Neural cell (in vitro differentiated cells): ENCODE measurements at regions not wholly inside any gene's neighbourhood (a gene's known extent, or its start where the extent isn't known, plus 50 kb on each side); places are given as distances from the start of the nearest gene placed in this dataset.
"Not testable (repeated sequence)": the region's sequence is repeated elsewhere in the genome, so short reads cannot be mapped to it uniquely, and the experiment has no call there.

Experiments
- H2AFZ ChIP-seq: fragments of 200-600, 300-800 bp; sonication (generic), shearing (Covaris generic); 2 replicates; pipeline ENCODE4 v1.6.0; 2014; ENCODE audit warnings: low read depth, mild to moderate bottlenecking, antibody characterized with exemption, low read length, moderate library complexity
- H3F3A ChIP-seq: fragments of 200-600 bp; shearing (Covaris generic); 2 replicates; pipeline ENCODE4 v1.6.1; 2016; ENCODE audit warnings: mild to moderate bottlenecking, moderate library complexity, mixed read lengths, antibody characterized with exemption, low read length; ENCODE audit not compliant: insufficient read depth, poor library complexity, severe bottlenecking
- H3K27ac ChIP-seq: fragments of 200-600, 300-800 bp; sonication (generic), shearing (Covaris generic); 2 replicates; pipeline ENCODE4 v1.5.1; 2014; ENCODE audit warnings: mild to moderate bottlenecking, low read length, moderate library complexity
- H3K27me3 ChIP-seq: fragments of 300-800, 200-600 bp; sonication (generic), shearing (Covaris generic); 2 replicates; pipeline ENCODE4 v1.6.0; 2014; ENCODE audit warnings: mild to moderate bottlenecking, low read depth, low read length, moderate library complexity; ENCODE audit not compliant: insufficient read depth
- H3K36me3 ChIP-seq: fragments of 300-800, 200-600 bp; sonication (generic), shearing (Covaris generic); 2 replicates; pipeline ENCODE4 v1.5.1; 2014; ENCODE audit warnings: mild to moderate bottlenecking, antibody characterized with exemption, low read length, moderate library complexity; ENCODE audit not compliant: insufficient read depth
- H3K4me2 ChIP-seq: fragments of 300-800, 200-600 bp; sonication (generic), shearing (Covaris generic); 2 replicates; pipeline ENCODE4 v1.6.0; 2014; ENCODE audit warnings: mild to moderate bottlenecking, low read length
- H3K4me3 ChIP-seq: fragments of 300-800, 200-600 bp; sonication (generic), shearing (Covaris generic); 2 replicates; pipeline ENCODE4 v1.5.1; 2014; ENCODE audit warnings: mild to moderate bottlenecking, low read length, moderate library complexity
- H3K79me2 ChIP-seq: fragments of 200-600 bp; shearing (Covaris generic); replicated peaks from 2 replicates; pipeline ENCODE4 v1.6.0; 2014; ENCODE audit warnings: mild to moderate bottlenecking, low read length, moderate library complexity; ENCODE audit not compliant: insufficient read depth
- H3K9ac ChIP-seq: fragments of 300-800, 200-600 bp; sonication (generic), shearing (Covaris generic); 2 replicates; pipeline ENCODE4 v1.6.1; 2016; ENCODE audit warnings: mild to moderate bottlenecking, low read length, mixed read lengths
- H3K9me2 ChIP-seq: fragments of 200-600 bp; shearing (Covaris generic); 2 replicates; pipeline ENCODE4 v1.6.1; 2016; ENCODE audit warnings: mild to moderate bottlenecking, low read length, mixed read lengths; ENCODE audit not compliant: insufficient read depth
- H3K9me3 ChIP-seq: fragments of 200-600, 300-800 bp; sonication (generic), shearing (Covaris generic); 2 replicates; pipeline ENCODE4 v1.6.1; 2016; ENCODE audit warnings: mild to moderate bottlenecking, mixed run types, low read length, moderate library complexity, mixed read lengths
- H4K20me1 ChIP-seq: fragments of 200-600 bp; shearing (Covaris generic); 2 replicates; pipeline ENCODE4 v1.6.1; 2016; ENCODE audit warnings: mild to moderate bottlenecking, mixed run types; ENCODE audit not compliant: insufficient read depth
- CTCF ChIP-seq: fragments of 450-650 bp; IDR thresholded peaks from 2 replicates; pipeline ENCODE4 v1.5.1; 2014; ENCODE audit warnings: antibody characterized with exemption, mild to moderate bottlenecking, moderate library complexity; ENCODE audit not compliant: poor library complexity, severe bottlenecking
- EP300 ChIP-seq: fragments of 450-650 bp; conservative IDR thresholded peaks from 2 replicates; pipeline ENCODE4 v1.6.1; 2014; ENCODE audit warnings: antibody characterized with exemption, mild to moderate bottlenecking, moderate library complexity; ENCODE audit not compliant: poor library complexity, severe bottlenecking
- EZH2 ChIP-seq: fragments of 200-600, 300-800 bp; shearing (Covaris generic), sonication (generic); IDR thresholded peaks from 2 replicates; pipeline ENCODE4 v1.6.1; 2014; ENCODE audit warnings: antibody characterized with exemption, low read length, borderline replicate concordance, mild to moderate bottlenecking; ENCODE audit not compliant: insufficient read depth, poor library complexity, severe bottlenecking
- MXI1 ChIP-seq: fragments of 450-650 bp; conservative IDR thresholded peaks from 2 replicates; pipeline ENCODE4 v1.6.1; 2014; ENCODE audit warnings: antibody characterized with exemption, mild to moderate bottlenecking; ENCODE audit not compliant: poor library complexity, severe bottlenecking
- POLR2AphosphoS5 ChIP-seq: IDR thresholded peaks from 2 replicates; pipeline ENCODE4 v1.6.1; 2012
- RAD21 ChIP-seq: fragments of 450-650 bp; conservative IDR thresholded peaks from 2 replicates; pipeline ENCODE4 v1.6.1; 2014; ENCODE audit warnings: antibody characterized with exemption, mild to moderate bottlenecking, moderate library complexity
- REST ChIP-seq: IDR thresholded peaks from 2 replicates; pipeline ENCODE4 v1.6.1; 2012; ENCODE audit warnings: borderline replicate concordance
- TAF1 ChIP-seq: IDR thresholded peaks from 2 replicates; pipeline ENCODE4 v1.6.1; 2012; ENCODE audit warnings: low read depth

- Histone ChIP-seq H3K4me2 (no peak overlapping the region), H3K36me3 (no peaks in the 10 kb centered on the region), H3K9me3 (no peaks in the 10 kb centered on the region), H3K79me2 (no peaks in the 10 kb centered on the region), H3K27me3 (no peaks in the 10 kb centered on the region), H3K9ac (no peak overlapping the region), H3F3A (no peaks in the 10 kb centered on the region), H3K4me3 (no peak overlapping the region), H3K9me2 (no peaks in the 10 kb centered on the region), H4K20me1 (no peaks in the 10 kb centered on the region), H2AFZ (no peak overlapping the region), H3K27ac (no peak overlapping the region)
- TF ChIP-seq TAF1 (no peak), MXI1 (no peak), RAD21 (no peak), CTCF (no peak), EZH2 (no peak)
Observed at GRCh38 chr7:13802651-13803050, 186.8 kb downstream of the ETV1 start.

- no peaks in the 10 kb centered on the region for H4K20me1 ChIP-seq
- H3K79me2 ChIP-seq, result no peaks in the 10 kb centered on the region
- no peak overlapping the region for H3K4me3 ChIP-seq
- no peak overlapping the region for H3K27ac ChIP-seq
- H2AFZ ChIP-seq, result no peak overlapping the region
- no peaks in the 10 kb centered on the region for H3K9me3 ChIP-seq
- no peak overlapping the region for H3K9ac ChIP-seq
- TF ChIP-seq REST (no peak), EZH2 (no peak), MXI1 (no peak), CTCF (no peak), EP300 (no peak), POLR2AphosphoS5 (no peak)
- no peaks in the 10 kb centered on the region for H3F3A ChIP-seq
- no peak overlapping the region for H3K4me2 ChIP-seq
- no peaks in the 10 kb centered on the region for H3K27me3 ChIP-seq
- no peaks in the 10 kb centered on the region for H3K36me3 ChIP-seq
- H3K9me2 ChIP-seq, result no peaks in the 10 kb centered on the region
Observed at GRCh38 chr7:13803134-13803533, 186.3 kb downstream of the ETV1 start.

GRCh38 chr7:13806089-13806867 lies 183.2 kb downstream of the ETV1 start:
- not testable (repeated sequence) for H3K27me3 ChIP-seq, H3K36me3 ChIP-seq, H3K9me3 ChIP-seq, H2AFZ ChIP-seq, H3F3A ChIP-seq, H3K4me2 ChIP-seq, H3K4me3 ChIP-seq, H4K20me1 ChIP-seq, H3K79me2 ChIP-seq, H3K9me2 ChIP-seq, H3K27ac ChIP-seq, H3K9ac ChIP-seq

GRCh38 chr7:13817230-13817629 lies 172.2 kb downstream of the ETV1 start:
- not testable (repeated sequence) for H3K27ac ChIP-seq, H3K27me3 ChIP-seq, H2AFZ ChIP-seq, H3K9ac ChIP-seq, H3K79me2 ChIP-seq, H3K4me3 ChIP-seq, H3F3A ChIP-seq, H3K4me2 ChIP-seq, H3K9me2 ChIP-seq, H3K9me3 ChIP-seq, H4K20me1 ChIP-seq, H3K36me3 ChIP-seq
